COLO668 (cell line): ENCODE measurements at regions not wholly inside any gene's neighbourhood (a gene's known extent, or its start where the extent isn't known, plus 50 kb on each side); places are given as distances from the start of the nearest gene placed in this dataset.
A peak's percentile ranks its signal among the peaks of the same experiment; 100 is the strongest.

Source experiments
- DNase-seq: peaks from one replicate; lab custom pipeline; 2025; ENCODE audit not compliant: unreplicated experiment; lab: John Stamatoyannopoulos, UW

DNA sequence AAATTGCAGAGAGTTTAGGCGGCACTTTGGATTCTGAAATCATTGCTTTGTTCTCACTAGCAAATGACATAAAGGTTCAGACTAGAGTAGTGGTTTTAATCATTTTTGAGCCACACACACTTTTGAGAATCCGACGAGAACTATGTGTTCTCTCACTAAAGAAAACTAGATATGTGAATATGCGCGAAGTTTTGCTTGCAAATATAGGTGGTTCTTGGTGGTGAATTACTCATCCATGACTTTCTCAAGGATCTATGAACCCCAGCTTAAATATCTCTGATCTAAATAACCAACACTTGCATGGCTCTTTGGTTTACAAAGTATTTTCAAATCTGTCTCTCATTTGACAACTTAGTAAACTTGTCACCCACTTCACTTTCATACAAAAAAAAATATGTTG, 54.8 kb downstream of the NOG start:
- DNase-seq: no peak

GRCh38 chr17:56648806-56649205, 55.3 kb downstream of the NOG start:
- DNase-seq: no peak

GRCh38 chr17:56652628-56653027, 59.1 kb downstream of the NOG start:
- no peak for DNase-seq

DNA sequence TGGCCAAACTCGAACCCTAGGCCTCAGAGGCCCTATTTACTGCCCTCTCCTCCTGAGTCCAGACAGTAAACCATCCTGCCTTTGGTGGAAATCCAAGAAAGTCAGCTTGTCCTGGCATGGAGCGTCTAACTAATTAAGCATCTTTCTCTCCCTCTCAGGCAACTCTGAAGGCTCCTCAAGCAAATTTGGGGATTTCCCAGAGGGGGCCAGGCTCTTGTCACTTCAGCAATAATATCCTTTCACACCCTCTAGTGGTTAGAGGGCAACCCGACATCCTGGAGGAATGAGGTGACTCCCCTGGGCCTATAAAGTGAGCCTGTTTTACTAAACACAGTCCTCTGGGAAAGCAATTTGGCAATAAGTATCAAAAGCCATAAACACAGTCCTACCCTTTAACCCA, 60.4 kb downstream of the NOG start:
- DNase-seq: no peak

DNA sequence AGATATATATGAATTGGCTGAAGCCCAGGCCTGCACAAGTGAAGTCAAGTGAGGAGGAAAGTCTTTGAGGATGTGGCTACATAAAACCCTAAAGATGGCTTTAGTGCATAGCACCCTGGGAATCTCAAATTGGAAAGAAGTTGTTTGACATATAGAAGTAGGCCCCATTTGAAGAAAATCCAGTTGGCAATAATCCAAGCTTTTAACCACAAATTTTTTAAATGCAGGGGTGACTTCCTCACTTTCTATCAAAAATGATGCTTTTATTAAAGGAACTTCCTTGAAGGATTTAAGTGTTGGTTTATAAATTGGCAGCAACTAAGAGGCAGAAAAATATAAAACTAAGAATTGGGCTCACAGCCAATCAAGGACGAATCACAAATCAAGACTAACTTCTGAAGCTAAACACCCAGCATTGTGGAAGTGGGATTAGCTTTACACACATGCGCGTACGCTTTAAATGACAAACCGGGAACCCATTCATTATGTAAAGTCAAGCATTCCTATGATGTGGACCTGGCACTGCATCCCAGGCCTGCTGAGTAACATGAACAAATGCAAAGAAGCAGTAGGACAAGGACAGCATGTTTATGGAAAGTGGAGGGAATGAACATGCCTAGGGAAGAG, 63.3 kb downstream of the NOG start:
- no peak for DNase-seq

GRCh38 chr17:56658648-56659047, 65.1 kb downstream of the NOG start:
- no peak for DNase-seq

- no peak for DNase-seq
Measured at GRCh38 chr17:56659622-56660021, 66.1 kb downstream of the NOG start.

- no peak for DNase-seq
Measured at GRCh38 chr17:56661906-56662305, 68.4 kb downstream of the NOG start.

DNA sequence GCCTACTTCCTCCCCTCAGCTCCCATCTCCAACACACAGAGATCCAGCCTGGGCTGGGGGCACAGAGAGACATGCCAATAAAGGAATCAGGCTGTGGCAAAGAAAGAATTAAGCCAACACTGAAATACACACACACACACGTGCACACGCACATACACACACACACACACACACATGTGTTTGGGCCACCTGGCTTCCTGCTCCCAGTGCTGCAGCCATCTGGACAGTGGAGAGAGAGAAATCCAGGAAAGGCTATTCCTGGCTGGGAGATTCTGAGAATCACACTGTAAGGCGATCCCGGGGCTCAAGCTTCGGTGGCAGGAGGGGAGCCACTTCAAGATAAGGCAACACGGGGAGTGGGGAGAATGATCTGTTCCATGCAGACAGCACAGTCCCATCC, 72.4 kb downstream of the NOG start:
- no peak for DNase-seq

GRCh38 chr17:56667925-56668458, 74.5 kb downstream of the NOG start:
- no peak for DNase-seq

GRCh38 chr17:56672195-56672594, 78.7 kb downstream of the NOG start:
- no peak for DNase-seq

GRCh38 chr17:56674401-56674925, 81.0 kb downstream of the NOG start:
- no peak for DNase-seq

DNA sequence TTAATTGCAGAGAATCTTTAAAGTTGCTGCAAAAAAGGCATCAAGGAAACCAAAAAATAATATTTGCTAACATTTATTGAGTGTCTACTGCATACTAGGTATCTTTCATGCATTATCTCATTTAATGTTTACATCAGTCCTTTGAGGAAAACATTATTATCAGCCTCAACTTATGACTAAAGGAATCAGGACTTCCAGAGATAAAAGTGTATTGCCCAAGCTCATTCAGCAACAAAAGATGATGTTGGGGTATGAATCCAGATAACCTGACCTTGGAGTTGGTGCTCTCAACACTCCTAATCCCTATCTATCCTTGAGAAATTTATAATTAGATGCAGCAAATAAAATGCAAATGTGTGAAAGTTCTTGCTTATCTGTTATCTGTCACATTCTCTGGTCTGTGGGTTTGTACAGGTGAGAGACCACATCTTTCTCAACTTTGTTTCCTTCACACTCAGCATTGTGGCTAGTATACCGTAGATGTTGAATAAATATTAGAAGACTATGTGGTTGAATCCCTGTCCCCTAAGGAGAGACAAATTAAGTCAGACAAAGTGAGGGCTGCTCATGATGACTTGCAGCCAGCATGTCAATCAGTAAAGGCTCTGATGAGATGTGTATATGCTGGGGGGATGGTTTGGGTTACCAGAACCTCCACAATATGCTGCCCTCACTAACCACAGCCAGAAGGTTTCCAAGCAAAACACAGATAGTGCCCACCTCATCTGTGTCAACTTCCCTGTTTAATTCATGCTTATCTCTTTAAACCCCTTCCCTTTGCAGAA, 82.6 kb downstream of the NOG start:
- DNase-seq: no peak

GRCh38 chr17:56676810-56677209, 83.3 kb downstream of the NOG start:
- no peak for DNase-seq

GRCh38 chr17:56678249-56679114, 85.0 kb downstream of the NOG start:
- no peak for DNase-seq

- peak; percentile 0 for DNase-seq
Measured at GRCh38 chr17:56679115-56679776, 85.7 kb downstream of the NOG start.

DNA sequence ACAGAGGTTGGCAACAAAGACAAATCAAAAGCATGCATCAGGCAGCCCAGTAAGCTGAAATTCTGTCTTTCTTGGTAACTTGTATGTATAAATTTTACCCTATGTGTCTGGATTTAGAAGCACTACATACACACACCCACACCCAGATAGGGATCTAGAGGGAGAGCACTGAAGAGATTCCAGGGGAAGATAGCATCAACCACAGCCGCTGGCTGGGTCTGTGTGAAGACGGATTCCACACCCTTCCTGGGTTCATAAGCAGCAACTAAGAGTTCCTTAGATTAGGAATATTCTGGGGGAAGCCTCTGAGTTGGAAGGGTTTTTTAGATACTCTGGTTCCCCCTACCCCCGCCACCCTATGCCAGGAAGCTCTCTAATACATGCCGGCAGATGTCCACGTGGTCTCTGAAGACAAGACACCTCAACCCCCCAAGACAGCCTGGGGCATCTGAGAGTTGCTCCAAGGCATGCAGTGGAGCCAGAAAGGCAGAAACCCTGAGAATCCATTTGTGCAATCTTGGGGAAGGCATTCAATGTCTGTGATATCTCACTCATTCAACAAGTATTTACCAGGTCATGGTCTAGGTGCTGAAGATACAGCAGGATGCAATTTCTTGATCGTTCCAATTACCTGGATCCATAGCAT, 86.4 kb downstream of the NOG start:
- DNase-seq: no peak

- no peak for DNase-seq
Measured at GRCh38 chr17:56680676-56681075, 87.2 kb downstream of the NOG start.

- DNase-seq: no peak
Measured at GRCh38 chr17:56681561-56682266, 88.2 kb downstream of the NOG start.

- no peak for DNase-seq
Measured at GRCh38 chr17:56688151-56688550, 94.7 kb downstream of the NOG start.
